Activated T-cell treated with anti-CD3 and anti-CD28 coated beads, Interleukin-2, amount 50 U/mL, for 24 hours (primary cell): ENCODE measurements at regions not wholly inside any gene's neighbourhood (a gene's known extent, or its start where the extent isn't known, plus 50 kb on each side); places are given as distances from the start of the nearest gene placed in this dataset.

Source experiments
- DNase-seq: peaks from one replicate; pipeline ENCODE4 v3.0.0-alpha.2; 2020
- H3K27ac Mint-ChIP-seq: 2 replicates; pipeline ENCODE4 v1.8.0; 2020; ENCODE audit warnings: mild to moderate bottlenecking, mixed read lengths
- H3K27me3 Mint-ChIP-seq: 2 replicates; pipeline ENCODE4 v1.8.0; 2020; ENCODE audit warnings: mixed read lengths
- H3K36me3 Mint-ChIP-seq: 2 replicates; pipeline ENCODE4 v1.8.0; 2020; ENCODE audit warnings: low read depth, mixed read lengths
- H3K4me1 Mint-ChIP-seq: 2 replicates; pipeline ENCODE4 v1.8.0; 2020; ENCODE audit warnings: low read depth, mixed read lengths
- H3K4me3 Mint-ChIP-seq: 2 replicates; pipeline ENCODE4 v1.8.0; 2020; ENCODE audit warnings: mild to moderate bottlenecking, moderate library complexity, mixed read lengths
- H3K9me3 Mint-ChIP-seq: 2 replicates; pipeline ENCODE4 v1.8.0; 2020; ENCODE audit warnings: mixed read lengths

- no peak for DNase-seq
- Mint-ChIP-seq H3K27me3 (no peaks in the 10 kb centered on the region), H3K36me3 (no peaks in the 10 kb centered on the region), H3K27ac (no peak overlapping the region), H3K4me1 (no peaks in the 10 kb centered on the region), H3K4me3 (no peak overlapping the region), H3K9me3 (no peaks in the 10 kb centered on the region)
Observed at GRCh38 chr2:215611609-215612386, 175.9 kb upstream of the FN1 start.

- DNase-seq, result no peak
- H3K9me3 Mint-ChIP-seq, result no peaks in the 10 kb centered on the region
- H3K4me3 Mint-ChIP-seq, result no peak overlapping the region
- H3K27me3 Mint-ChIP-seq, result no peaks in the 10 kb centered on the region
- no peak overlapping the region for H3K27ac Mint-ChIP-seq
- no peaks in the 10 kb centered on the region for H3K4me1 Mint-ChIP-seq
- no peaks in the 10 kb centered on the region for H3K36me3 Mint-ChIP-seq
Observed at GRCh38 chr2:215609089-215610032, 173.5 kb upstream of the FN1 start.

DNA sequence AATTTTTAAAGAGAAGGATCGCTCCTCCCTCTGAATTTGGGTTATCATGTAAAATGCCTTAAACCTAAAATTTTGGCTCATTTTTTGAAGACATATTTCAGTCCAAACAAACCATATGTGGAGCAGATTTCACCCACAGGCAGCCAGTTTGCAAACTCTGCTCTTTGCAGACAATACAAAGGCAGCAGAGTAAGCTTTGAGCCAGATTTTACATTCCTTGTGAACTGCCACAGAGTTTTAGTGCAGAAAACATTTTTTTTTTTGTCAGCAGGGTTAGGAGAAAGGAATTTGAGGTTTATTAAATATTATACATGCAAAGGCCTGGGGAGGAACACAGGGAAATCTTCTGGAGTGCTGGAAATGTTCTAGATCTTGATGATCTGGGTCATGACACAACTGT lies 171.9 kb upstream of the FN1 start:
- Mint-ChIP-seq H3K36me3 (no peaks in the 10 kb centered on the region), H3K4me1 (no peaks in the 10 kb centered on the region), H3K9me3 (no peaks in the 10 kb centered on the region), H3K27ac (no peak overlapping the region), H3K4me3 (no peak overlapping the region), H3K27me3 (no peaks in the 10 kb centered on the region)
- DNase-seq, result no peak

GRCh38 chr2:215606219-215606618 lies 170.4 kb upstream of the FN1 start:
- Mint-ChIP-seq H3K27me3 (no peaks in the 10 kb centered on the region), H3K36me3 (no peaks in the 10 kb centered on the region), H3K4me3 (no peak overlapping the region), H3K27ac (no peak overlapping the region), H3K9me3 (no peaks in the 10 kb centered on the region), H3K4me1 (no peaks in the 10 kb centered on the region)
- no peak for DNase-seq

GRCh38 chr2:215605214-215605613 lies 169.3 kb upstream of the FN1 start:
- no peak overlapping the region for H3K4me3 Mint-ChIP-seq
- H3K4me1 Mint-ChIP-seq, result no peaks in the 10 kb centered on the region
- no peak for DNase-seq
- no peaks in the 10 kb centered on the region for H3K27me3 Mint-ChIP-seq
- no peaks in the 10 kb centered on the region for H3K36me3 Mint-ChIP-seq
- no peak overlapping the region for H3K27ac Mint-ChIP-seq
- H3K9me3 Mint-ChIP-seq, result no peaks in the 10 kb centered on the region

GRCh38 chr2:215604606-215605005 lies 168.7 kb upstream of the FN1 start:
- Mint-ChIP-seq H3K4me1 (no peaks in the 10 kb centered on the region), H3K36me3 (no peaks in the 10 kb centered on the region), H3K27ac (no peak overlapping the region), H3K9me3 (no peaks in the 10 kb centered on the region), H3K4me3 (no peak overlapping the region), H3K27me3 (no peaks in the 10 kb centered on the region)
- DNase-seq, result no peak

GRCh38 chr2:215603440-215603839 lies 167.6 kb upstream of the FN1 start:
- DNase-seq, result no peak
- H3K4me1 Mint-ChIP-seq, result peaks cover 1% of the 10 kb centered on the region
- no peak overlapping the region for H3K27ac Mint-ChIP-seq
- H3K27me3 Mint-ChIP-seq, result no peaks in the 10 kb centered on the region
- no peaks in the 10 kb centered on the region for H3K9me3 Mint-ChIP-seq
- H3K36me3 Mint-ChIP-seq, result no peaks in the 10 kb centered on the region
- H3K4me3 Mint-ChIP-seq, result no peak overlapping the region

GRCh38 chr2:215602997-215603396 lies 167.1 kb upstream of the FN1 start:
- Mint-ChIP-seq H3K4me3 (no peak overlapping the region), H3K4me1 (peaks cover 3% of the 10 kb centered on the region), H3K27me3 (no peaks in the 10 kb centered on the region), H3K27ac (no peak overlapping the region), H3K36me3 (no peaks in the 10 kb centered on the region), H3K9me3 (no peaks in the 10 kb centered on the region)
- no peak for DNase-seq

- DNase-seq, result no peak
- Mint-ChIP-seq H3K27ac (no peak overlapping the region), H3K4me1 (peaks cover 3% of the 10 kb centered on the region), H3K4me3 (no peak overlapping the region), H3K9me3 (no peaks in the 10 kb centered on the region), H3K27me3 (no peaks in the 10 kb centered on the region), H3K36me3 (no peaks in the 10 kb centered on the region)
Observed at GRCh38 chr2:215601990-215602721, 166.3 kb upstream of the FN1 start.

DNA sequence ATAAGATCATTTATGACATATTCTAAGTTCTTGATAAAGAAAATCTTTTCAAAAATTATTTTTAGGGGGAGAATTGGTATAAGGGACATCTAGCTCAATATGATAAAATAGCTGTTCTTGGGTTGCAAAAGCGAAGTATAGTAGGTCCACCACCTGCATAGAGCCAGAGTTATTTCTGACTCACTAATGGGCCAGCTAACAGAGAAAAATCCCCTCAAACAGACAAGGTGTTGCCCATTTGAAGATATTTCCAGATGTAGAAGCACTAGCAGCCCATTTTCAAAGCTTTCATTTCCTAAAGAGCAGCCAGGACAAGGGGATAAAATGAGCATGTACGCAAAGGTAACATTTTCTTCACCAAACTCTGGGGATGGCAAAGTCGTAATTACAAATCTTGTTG lies 165.7 kb upstream of the FN1 start:
- H3K4me1 Mint-ChIP-seq, result peaks cover 3% of the 10 kb centered on the region
- no peak overlapping the region for H3K27ac Mint-ChIP-seq
- H3K27me3 Mint-ChIP-seq, result no peaks in the 10 kb centered on the region
- no peak for DNase-seq
- no peak overlapping the region for H3K4me3 Mint-ChIP-seq
- H3K9me3 Mint-ChIP-seq, result no peaks in the 10 kb centered on the region
- no peaks in the 10 kb centered on the region for H3K36me3 Mint-ChIP-seq

- no peak for DNase-seq
- Mint-ChIP-seq H3K9me3 (no peaks in the 10 kb centered on the region), H3K4me1 (peaks cover 3% of the 10 kb centered on the region), H3K27me3 (no peaks in the 10 kb centered on the region), H3K36me3 (no peaks in the 10 kb centered on the region), H3K27ac (no peak overlapping the region), H3K4me3 (no peak overlapping the region)
Observed at GRCh38 chr2:215598376-215598975, 162.6 kb upstream of the FN1 start.

GRCh38 chr2:215597577-215597976 lies 161.7 kb upstream of the FN1 start:
- no peak overlapping the region for H3K27ac Mint-ChIP-seq
- H3K4me1 Mint-ChIP-seq, result peaks cover 3% of the 10 kb centered on the region
- no peaks in the 10 kb centered on the region for H3K36me3 Mint-ChIP-seq
- H3K9me3 Mint-ChIP-seq, result no peaks in the 10 kb centered on the region
- DNase-seq, result no peak
- H3K4me3 Mint-ChIP-seq, result no peak overlapping the region
- H3K27me3 Mint-ChIP-seq, result no peaks in the 10 kb centered on the region

DNA sequence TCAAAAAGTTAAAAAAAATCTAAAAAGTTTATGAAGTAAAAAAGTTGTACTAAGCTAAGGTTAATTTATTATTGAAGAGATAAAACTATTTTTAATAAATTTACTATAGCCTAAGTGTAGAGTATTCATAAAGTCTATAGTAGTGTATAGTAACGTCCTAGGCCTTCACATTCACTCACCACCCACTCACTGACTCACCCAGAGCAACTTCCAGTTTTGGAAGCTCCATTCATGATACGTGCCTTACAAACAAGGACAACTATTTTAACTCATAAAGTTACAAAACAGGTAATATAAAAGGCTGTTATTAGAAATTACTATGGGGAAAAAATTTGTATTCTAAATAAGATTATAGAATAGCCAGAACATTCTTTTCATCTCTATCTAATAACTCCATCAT lies 158.9 kb upstream of the FN1 start:
- H3K27ac Mint-ChIP-seq, result no peak overlapping the region
- no peaks in the 10 kb centered on the region for H3K36me3 Mint-ChIP-seq
- H3K9me3 Mint-ChIP-seq, result no peaks in the 10 kb centered on the region
- no peak for DNase-seq
- H3K4me1 Mint-ChIP-seq, result peaks cover 3% of the 10 kb centered on the region
- H3K4me3 Mint-ChIP-seq, result no peak overlapping the region
- peaks cover 2% of the 10 kb centered on the region for H3K27me3 Mint-ChIP-seq

DNA sequence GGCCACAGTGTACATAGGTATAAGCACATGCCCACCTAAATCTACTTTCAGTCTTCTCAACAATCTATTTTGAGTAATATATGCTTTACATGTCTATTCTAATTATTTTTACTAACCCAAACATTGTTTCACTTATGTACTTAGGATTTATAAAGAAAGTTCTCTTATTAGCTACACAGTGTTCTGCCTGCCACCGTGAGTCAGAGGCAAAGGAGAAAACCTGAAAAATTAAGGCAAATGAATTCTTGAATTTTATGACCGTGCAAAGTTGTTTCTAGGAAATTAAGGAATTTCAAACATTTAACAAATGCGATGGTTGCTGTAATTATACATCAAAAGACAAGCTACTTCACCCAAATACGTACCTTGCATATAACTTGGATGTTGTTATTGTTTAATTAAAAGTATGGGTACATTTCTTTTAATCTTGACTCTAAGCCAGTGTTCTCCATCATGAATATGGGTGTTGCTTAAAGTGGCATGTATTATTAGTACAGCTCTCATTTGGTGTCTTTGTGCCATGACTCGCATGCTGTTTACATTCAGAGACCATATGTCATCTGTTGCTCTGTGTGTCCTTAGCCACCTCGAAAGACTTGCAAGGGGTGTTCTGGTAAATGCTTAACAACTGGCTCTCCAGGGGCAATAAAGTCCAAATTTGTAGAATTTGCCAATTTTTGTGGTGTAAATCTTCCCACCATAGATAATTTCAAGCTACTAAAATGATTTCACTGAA lies 154.3 kb upstream of the FN1 start:
- no peak for DNase-seq
- H3K27ac Mint-ChIP-seq, result no peak overlapping the region

More for the DNA sequence above, 154.3 kb upstream of the FN1 start:
- no peaks in the 10 kb centered on the region for H3K9me3 Mint-ChIP-seq
- no peaks in the 10 kb centered on the region for H3K4me1 Mint-ChIP-seq
- no peaks in the 10 kb centered on the region for H3K36me3 Mint-ChIP-seq
- H3K4me3 Mint-ChIP-seq, result no peak overlapping the region
- H3K27me3 Mint-ChIP-seq, result peaks cover 2% of the 10 kb centered on the region
